ENCODE measurements at regions not wholly inside any gene's neighbourhood (a gene's known extent, or its start where the extent isn't known, plus 50 kb on each side); places are given as distances from the start of the nearest gene placed in this dataset.

DNA sequence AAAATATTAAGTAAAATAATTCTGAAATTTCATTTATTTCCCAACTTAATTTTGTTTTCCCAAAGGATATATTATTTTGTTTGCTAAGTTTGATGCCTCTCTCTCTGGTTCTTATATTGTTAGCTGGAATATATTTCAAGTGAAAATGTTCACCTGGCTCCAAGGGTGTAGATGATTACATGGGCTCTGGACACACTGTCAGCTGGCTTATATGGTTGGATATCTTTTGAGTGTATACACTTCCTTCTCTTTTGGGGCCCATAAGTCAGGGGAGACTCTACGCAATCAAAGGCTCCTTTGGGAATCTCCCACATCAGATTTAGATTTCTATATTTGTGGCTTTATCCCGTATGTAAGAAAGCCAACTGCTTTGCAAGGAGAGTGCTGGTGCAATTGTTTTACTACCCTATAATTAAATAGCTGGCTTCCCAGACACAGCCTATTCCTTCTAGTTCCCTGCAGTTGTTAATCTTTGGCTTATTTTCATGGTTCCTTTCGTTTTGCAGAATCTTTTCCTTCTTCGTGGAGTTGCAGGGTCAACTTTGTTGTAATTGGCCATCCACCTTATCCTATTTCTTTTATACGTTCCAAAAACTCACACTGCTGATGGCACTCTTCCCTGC, 225.7 kb downstream of the DPH6 start:
- DNase-seq: no peak

GRCh38 chr15:35319354-35319753, 226.6 kb downstream of the DPH6 start:
- DNase-seq: no peak

DNA sequence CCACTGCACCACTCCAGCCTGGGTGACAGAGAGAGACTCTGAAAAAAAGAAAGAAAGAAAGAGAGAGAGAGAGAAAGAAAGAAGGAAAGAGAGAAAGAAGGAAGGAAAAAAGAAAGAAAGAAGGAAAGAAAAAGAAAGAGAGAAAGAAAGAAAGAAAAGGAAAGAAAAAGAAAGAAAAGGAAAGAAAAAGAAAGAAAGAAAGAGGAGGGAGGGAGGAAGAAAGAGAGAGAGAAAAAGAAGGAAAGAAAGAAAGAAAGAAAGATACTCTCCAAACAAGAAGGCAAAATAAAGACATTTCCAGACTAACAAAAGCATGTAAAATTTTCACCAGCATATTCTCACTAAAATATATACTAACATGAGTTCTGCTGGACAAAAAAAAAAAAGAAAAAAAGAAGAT, 228.7 kb downstream of the DPH6 start:
- no peak for DNase-seq

DNA sequence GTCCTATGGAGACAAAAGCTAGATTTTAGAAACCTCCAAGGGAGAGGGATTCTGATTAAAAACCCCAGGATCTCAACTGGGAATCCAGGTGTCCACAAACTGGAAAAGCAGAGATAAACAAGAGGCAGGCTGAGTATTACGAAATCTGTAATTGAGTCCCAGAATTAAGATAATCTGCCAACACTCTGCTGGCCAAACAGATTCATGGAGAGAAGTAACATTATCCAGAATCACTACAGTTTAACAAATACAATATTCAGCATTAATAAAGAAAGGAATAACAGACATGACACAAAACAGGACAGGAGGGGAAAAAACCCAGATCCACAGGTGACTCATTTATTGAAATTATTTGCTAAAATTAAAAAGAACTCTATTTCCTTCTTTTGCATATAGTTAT, 227.2 kb upstream of the NANOGP8 start:
- DNase-seq: no peak

- no peak for DNase-seq
Measured at GRCh38 chr15:35311615-35312014, 226.5 kb upstream of the NANOGP8 start.

- no peak for DNase-seq
Measured at GRCh38 chr15:35309886-35310285, 224.8 kb upstream of the NANOGP8 start.

DNA sequence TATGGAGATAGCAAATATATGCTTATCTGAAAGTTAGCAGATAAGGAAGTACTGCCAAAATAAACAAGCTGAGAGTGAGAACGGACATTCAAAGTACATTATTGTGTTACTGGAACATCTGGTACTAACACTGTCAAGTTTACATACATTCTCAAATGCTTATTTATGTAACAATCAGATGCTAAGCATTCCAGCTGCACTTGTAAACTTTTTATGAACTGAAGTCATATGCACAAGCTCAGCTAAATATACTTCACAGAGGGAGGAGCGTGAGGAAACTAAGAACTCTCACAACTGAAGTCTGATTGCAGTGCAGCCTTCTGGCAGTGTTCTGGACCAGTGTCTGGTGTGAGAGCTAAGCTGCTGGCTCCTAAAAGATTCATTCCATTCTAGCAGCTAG, 223.7 kb upstream of the NANOGP8 start:
- DNase-seq: no peak

- no peak for DNase-seq
Measured at GRCh38 chr15:35307676-35308075, 222.6 kb upstream of the NANOGP8 start.

DNA sequence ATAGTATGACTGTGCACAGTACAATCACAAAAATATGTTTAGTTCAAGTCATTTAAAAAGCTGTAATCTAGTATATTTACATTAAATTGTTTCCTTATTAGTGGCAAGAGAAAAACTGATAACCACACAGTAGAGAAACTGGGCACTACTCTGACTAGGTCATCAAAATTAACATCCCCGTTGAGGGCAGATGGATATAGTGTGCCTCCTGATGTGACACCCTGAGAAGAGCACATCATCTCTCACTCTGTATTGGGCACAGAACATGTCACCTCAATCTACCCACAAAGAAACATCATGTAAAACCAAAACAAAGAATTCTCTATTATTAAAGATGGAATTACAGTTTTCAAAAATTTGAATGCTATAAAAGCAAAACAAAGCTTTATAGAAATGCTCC, 221.9 kb upstream of the NANOGP8 start:
- DNase-seq: no peak

- DNase-seq: no peak
Measured at GRCh38 chr15:35306361-35306981, 221.4 kb upstream of the NANOGP8 start.

DNA sequence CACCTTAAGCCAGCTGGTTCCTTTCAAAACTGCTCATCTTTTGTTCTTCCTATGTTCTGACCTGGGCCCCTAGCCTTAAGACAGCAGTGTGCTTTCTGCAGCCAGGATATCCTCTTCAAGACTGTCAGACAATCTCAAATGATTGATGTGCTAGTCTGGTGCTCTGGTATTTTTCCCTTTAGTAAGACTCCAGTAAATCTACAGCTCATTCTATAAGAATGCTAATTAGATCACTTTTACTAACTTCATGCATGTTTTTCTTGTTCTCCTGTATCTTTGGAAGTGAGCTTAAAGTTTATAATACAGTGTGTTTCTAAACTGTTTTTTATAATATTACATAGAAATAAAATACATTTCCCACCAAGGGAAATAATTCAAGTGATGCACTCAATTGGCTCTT, 220.9 kb upstream of the NANOGP8 start:
- no peak for DNase-seq

DNA sequence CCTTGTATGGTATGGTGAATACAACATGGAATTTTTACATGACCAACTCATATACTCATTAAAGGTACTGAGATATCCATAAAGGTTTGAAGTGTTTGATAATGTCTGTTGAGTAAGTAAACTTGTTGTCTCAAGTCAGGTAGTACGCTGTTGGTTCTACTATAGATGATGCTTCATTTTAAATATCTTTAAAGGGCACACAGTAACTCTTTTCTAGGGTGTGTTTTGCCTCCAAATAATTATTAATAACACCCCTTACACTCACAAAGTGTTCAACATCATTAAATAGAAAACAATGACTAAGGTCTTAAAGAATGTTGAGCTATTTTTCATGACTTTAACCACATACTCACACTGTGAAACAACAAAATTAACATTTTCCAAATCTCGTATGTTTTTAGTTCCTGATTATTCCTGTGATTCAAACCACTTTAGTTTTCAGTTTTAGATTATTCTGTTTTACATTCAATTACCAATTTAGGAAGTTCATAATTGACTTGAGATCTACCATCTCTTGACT, 220.0 kb upstream of the NANOGP8 start:
- DNase-seq: no peak

- no peak for DNase-seq
Measured at GRCh38 chr15:35304389-35304788, 219.3 kb upstream of the NANOGP8 start.

- no peak for DNase-seq
Measured at GRCh38 chr15:35302334-35302733, 217.2 kb upstream of the NANOGP8 start.

GRCh38 chr15:35301088-35301487, 216.0 kb upstream of the NANOGP8 start:
- DNase-seq: no peak

- no peak for DNase-seq
Measured at GRCh38 chr15:35299059-35299735, 214.1 kb upstream of the NANOGP8 start.

DNA sequence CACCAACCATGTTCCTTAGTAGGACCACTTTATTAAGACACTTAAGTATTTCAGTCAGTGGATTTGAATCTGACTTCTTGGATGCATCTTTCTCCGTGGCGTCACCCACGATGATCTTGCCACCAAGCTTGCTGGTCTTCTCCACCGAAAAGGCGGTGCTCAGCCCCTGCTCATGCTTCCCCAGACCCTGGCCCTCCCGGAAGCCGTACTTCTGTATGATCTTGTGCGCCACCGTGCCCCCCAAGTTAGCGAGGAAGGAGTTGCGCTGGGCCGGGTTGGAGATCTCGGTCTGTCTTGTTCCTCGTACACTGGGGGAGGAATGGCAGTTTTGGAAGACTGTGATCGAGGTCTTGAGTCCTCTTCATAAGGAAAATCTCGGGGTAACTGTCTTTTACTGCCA, 213.4 kb upstream of the NANOGP8 start:
- no peak for DNase-seq

DNA sequence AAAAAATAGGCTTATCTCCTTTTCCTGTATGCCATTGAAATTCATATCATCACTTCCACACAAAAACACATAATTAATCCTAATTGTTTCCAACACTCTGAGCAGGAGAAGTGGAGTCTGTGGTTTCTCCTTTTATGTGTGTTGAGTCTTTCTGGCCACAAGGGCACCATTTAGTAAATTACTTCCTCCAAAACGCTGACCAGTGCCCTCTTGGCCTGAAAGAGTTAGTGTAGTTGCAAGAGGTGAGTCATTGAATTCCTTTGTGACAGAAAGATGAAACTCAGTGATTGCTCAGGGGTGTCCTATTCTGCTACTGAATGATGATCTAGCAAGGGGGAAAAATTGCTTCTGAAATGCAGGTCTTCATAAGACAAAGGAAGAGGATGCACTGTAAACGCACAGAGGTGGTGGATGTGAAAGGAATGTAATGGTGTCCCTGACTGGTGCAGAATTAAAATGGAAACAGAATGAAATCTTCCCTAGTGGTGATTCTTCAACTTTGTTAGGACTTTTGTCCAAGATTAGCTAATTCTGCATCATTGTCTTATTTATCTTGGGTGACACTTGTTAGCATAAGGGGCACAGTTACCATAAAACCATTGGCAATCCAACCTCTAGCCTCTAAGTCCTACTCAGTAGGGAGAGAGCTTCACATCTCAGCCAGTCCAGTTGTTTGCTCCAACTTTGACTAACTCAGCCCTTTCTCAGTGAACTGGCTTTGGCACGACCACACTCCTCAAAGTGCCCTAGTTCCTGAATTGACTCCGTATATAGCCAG, 208.4 kb upstream of the NANOGP8 start:
- DNase-seq: no peak

- no peak for DNase-seq
Measured at GRCh38 chr15:35290301-35290721, 205.2 kb upstream of the NANOGP8 start.

- peak; percentile 38 for DNase-seq
Measured at GRCh38 chr15:35289024-35289617, 204.0 kb upstream of the NANOGP8 start.

- no peak for DNase-seq
Measured at GRCh38 chr15:35288580-35288979, 203.5 kb upstream of the NANOGP8 start.

DNA sequence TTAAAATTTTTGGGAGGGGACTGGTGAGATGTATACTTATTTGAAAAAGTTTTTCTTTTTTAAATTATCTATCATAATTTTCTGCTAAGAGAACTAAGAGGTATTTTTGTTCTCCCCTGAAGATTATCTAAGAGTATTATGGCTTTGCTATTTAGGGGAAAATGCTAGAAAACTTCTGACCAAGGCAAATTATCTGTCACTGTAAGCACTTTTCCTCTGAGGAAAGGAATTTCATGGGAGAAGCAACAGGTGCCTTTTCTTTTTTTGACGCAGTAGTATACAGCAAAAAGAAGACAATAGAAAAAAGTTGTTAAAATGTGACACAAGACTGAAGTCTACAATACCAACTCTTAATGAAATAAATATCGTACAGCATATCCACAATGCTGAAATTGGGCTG, 201.6 kb upstream of the NANOGP8 start:
- DNase-seq: no peak

GRCh38 chr15:35282965-35283496, 197.9 kb upstream of the NANOGP8 start:
- no peak for DNase-seq
